GM19351 (cell line): ENCODE measurements at regions not wholly inside any gene's neighbourhood (a gene's known extent, or its start where the extent isn't known, plus 50 kb on each side); places are given as distances from the start of the nearest gene placed in this dataset.
"Not testable (repeated sequence)": the region's sequence is repeated elsewhere in the genome, so short reads cannot be mapped to it uniquely, and the experiment has no call there.

Source experiments
- ATAC-seq: cut with Tn5 transposase; IDR thresholded peaks from one replicate; pipeline ENCODE4 v1.9.1; 2021; ENCODE audit warnings: mild to moderate bottlenecking, moderate library complexity; ENCODE audit not compliant: unreplicated experiment

DNA sequence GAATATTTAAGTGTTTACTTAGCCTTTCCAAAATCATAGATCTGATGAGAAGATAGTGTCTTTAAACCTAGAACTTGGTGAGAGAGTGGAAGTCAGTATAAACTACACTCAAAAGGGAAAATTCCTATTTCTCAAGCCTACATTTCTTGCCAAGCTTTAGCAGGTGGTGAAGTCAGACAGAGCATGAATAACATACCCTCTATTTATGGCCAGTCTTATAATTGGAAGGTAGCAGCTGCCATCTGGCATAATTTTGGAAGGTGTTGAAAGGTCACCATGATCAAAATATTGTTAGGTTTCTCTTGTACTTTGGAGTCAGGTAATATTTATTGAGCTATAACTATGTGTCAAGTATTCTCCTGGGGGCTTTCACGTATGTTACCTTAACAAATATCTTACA, 729.3 kb upstream of the KIF2B start:
- no peak for ATAC-seq

DNA sequence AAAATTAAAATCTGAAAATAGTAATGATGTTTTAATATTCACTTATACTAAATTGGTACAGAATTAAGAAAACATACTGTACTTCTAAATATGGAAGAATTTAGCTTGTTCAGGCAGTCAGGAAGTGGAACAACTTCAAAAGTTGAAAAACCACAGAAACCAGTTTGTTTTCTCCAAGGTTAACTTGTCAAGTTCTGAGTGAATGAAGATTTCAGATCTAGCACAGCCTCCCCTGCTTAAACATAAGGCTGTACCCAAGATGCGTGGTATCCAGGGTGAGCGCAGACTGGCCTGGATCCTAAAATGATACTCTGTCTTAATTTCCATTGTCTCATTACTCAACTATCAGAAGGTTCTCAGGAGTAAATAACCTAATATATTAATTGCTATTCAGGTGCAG, 730.7 kb upstream of the KIF2B start:
- no peak for ATAC-seq

DNA sequence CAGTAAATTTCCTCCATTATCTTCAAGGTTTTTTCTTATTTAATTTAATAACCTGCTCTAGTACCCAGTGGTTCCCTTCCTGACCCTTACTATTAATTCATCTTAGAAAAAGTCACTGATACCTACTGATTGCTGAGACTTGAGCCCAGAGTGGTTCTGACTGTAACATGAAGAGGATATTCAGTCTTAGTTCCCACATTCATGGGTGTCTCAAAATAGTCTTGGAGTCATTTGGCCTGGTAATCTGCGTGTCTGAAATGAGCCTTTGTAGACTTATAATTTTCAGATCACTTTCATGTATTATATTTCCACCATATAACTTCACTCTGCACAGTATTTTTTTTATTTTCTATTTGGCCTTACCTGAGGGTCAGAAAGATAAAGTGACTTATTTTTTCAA, 732.0 kb upstream of the KIF2B start:
- ATAC-seq = no peak

DNA sequence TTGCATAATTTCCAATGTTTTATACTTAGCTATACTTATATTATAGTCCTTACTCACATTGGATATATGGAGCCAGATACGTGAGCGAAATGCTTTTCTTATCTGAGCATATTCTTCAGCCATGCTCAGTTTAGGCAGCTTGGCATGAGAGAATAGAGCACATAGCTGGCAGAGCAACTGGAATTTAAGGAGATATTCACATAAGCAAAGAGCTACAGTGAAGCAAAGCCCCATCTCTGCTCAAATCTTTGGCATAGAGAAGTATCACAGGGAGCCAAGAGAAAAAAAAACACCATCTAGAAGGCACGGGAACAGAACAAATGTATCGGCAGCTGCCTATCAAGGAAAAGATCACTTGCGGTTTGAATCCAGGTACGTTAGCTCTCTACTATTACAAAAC, 734.2 kb upstream of the KIF2B start:
- no peak for ATAC-seq

DNA sequence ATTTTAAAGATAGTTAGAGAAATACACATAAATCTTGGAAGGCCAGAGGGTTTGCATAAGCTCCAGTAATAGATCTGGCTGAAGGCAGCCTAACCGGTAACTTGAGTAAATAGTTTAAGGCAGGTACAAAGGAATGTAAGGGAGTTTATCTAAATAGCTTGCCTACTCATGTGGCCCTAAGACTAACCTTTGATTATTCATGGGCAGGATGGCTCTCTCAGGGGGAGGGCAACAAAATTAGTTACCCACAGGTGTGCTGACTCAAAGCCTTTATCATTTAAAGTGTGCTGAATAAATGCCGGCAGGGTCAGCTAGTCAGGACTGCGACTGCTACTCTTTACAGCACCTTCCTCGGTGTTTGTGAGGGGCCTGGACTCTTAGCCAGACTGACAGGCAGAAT, 761.3 kb upstream of the KIF2B start:
- ATAC-seq = no peak

DNA sequence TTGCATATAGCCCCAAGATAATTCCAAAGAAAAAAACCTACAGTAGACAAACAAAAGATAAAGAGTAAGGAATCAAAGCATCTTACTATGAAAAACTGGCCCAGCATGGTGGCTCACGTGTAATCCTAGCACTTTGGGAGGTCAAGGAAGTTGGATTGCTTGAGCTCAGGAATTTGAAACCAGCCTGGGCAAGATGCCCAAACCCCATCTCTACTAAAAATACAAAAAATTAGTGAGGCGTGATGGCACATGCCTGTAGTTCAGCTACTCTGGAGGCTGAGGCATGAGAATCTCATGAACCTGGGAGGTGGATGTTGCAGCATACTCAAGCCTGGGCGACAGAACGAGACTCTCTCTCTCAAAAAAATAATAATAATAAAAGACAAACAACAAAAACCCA, 764.7 kb upstream of the KIF2B start:
- ATAC-seq = no peak

DNA sequence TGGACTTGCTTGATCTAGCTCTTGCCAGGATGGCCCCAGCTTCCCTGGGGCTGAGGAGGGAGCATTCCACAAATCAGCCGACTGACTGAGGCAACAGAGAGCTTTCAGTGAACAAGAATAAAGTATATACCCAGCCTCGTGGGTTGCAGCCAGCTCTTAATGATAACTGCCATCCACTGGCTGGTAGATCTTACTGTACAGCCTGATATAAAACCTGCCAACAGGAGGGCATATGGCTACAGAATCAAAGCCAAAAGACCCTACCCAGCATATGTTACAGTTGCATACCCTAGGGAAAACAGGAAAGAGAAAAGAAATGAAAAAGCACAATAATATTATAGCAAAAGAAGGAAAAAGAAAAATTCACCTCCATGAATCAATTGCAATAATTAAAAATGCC, 775.9 kb upstream of the KIF2B start:
- no peak for ATAC-seq

DNA sequence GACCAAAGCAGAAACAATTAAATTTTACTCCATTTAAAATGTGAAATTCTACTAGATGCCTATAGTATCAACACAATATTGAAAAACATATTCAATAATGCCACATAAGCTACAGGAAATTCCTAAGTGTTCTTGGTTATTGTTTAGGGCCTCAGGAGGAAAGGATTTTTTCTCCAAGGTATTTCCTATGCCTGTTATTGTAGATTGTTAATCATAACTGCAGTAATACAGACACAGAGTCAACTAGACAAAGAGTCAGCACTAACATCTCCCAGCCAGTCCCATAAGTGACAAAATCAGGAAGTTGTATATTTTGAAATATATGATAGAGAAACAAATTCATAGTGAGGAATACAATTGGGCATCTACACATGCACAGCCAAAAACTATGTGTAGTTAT, 782.7 kb upstream of the KIF2B start:
- ATAC-seq = no peak

DNA sequence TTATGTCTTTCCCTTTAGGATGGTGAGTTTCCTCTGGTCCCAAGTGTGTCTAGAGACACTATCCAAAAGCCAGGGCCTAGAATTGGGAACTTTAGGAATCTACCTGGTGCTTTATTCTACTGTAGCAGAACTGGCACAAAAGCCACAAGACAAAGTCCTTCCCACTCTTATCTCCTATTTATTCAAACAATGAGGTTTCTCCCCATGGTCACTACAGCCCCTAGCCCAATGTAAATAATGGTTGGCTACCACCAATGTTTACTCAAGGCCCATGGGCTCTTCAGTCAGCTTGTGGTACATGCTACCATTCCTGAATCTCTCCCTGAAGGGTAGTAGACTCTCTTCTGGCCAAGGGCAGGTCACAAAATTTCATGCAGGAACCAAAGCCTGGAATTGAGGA, 789.4 kb upstream of the KIF2B start:
- no peak for ATAC-seq

DNA sequence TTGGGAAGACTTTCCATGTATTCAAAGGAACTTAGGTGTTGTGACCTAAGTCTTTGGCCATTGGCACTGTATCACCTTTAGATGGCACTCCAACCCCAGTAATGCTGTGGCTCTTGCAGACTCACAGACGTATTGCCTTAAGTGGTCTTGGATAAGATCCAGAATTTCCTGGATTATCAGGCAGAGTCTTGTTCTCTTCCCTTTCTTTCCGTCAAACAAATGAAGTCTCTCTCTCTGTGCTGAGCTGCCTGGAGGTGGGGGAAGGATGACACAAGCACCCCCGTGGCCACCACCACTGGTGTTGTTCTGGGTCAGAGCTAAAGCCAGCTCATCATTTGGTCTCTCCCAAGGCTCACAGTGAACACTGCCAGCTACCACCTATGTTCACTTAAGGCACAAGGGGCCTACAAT, 789.9 kb upstream of the KIF2B start:
- ATAC-seq = no peak

DNA sequence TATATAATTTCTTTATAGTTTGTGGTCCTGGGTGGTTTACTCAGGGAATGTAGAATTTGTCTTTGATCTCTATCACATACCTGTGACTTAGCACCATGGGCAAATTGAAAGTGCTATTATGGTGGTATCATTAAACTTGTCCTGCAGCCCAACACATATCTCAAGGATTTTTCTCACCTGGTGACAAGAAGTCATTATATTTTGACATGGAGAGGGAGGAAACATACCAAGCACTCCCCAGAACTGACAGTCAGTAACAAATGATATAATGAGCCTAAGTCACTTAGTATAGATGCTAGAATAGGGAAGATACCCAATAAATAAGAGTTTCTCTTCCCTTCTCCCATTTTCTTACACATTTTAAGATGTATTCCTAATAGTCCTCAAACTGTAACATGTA, 805.5 kb upstream of the KIF2B start:
- no peak for ATAC-seq

DNA sequence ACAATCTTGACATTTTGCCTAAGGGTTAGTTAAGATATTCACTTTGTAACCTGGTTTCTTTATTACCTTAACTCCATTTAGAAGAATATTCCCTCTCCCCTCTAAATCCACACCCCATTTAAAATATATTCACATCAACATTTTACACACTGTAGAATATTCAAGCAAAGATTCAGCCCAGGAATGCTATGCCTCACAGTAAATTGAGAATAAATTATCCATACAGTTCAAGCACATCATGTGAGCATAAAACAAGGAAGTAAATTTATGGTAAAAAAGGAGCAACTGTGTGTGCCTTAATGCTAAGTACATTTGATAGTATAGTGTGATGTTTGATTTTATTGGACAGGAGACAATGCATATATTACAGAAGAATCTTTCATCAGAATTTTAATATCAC, 806.6 kb upstream of the KIF2B start:
- no peak for ATAC-seq

DNA sequence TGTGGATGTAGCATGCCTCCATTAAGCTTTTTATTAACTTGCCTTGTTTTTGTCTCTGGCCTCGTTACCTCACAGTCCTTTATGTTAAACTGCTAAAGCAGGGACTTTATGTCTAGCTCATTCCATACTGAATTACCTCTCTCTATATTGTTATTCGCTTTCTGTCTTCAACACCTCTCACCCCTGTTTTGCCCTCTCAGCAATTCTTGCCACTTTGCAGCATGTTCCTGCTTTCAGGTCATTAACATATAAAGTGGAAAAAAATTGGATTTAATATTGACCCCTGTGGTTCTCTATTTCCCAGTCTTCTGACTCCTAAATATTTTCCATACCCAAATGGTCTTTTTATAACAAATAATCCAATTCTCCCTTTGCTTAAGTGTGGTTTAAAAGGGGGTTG, 810.4 kb upstream of the KIF2B start:
- no peak for ATAC-seq

DNA sequence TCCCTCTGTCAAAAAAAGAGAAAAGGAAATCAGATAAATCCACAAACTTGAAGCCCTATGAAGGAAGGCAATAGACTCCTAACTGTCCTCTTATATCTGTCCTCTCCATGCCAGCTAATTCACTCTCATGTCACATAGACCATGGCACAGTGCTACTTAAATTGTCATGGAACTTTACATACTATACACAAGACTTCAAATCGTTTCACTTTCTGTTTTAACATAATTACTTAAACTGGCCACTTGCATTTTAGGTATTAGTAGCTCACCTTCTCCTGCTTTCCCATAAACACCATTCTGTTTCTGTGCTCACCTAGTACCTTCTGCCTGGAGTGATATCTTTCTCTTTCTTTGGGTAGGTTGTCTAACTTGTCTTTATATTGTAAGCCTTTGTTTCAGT, 816.7 kb upstream of the KIF2B start:
- ATAC-seq = no peak

DNA sequence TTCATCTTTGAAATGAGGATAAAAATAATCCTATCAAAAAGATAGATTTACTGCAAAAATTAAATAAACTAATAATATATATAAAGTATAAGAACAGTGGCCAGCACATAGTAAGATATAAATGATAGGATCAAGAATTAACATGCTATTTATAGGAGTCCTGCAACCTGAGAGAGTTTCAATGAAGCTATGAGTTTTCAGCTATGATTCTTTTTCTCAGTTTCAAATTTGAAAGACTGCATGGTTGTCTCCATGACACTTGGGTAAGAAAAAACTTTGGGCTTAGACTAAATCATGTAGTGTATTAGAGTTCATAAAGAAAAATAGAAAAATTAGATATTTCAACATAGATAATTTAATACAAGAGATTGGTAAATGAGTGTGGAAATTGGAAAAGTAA, 817.8 kb upstream of the KIF2B start:
- no peak for ATAC-seq

DNA sequence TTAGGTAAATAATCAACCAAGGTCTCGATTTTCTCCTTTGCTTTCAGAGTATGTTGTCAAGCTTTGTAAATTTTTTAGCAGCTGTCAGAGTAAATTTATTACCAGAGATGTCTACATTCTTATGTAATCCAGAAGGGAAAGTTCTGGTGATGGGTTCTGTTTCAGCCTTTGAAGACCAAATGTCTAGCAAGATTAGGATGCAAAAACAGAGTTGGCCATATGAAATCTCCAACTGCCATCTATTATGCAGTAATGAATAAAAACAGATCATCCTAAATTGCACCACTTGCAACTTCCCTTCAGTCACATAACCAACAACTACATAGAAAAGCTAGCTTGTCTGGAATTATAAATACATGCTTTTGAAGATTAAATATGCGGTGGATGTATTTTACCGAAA, 826.8 kb upstream of the KIF2B start:
- no peak for ATAC-seq

DNA sequence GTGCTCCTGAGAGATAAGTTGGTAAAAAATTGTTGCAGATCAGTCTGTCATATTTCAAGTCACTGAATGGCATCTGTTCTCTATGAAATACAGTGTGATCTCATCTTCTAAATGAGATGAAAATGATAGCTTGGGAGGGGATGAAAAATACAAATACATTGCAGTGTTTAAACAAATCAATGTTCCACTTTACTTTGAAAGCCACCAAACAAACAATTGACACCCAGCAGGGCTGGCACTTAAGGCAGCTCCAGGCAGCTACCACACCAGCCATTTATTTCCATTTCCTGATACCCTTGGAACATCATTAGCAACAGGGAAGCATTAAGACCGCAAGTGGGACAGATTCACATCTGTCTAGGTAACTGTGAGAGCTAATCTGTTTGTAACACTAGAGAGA, 827.6 kb upstream of the KIF2B start:
- no peak for ATAC-seq

DNA sequence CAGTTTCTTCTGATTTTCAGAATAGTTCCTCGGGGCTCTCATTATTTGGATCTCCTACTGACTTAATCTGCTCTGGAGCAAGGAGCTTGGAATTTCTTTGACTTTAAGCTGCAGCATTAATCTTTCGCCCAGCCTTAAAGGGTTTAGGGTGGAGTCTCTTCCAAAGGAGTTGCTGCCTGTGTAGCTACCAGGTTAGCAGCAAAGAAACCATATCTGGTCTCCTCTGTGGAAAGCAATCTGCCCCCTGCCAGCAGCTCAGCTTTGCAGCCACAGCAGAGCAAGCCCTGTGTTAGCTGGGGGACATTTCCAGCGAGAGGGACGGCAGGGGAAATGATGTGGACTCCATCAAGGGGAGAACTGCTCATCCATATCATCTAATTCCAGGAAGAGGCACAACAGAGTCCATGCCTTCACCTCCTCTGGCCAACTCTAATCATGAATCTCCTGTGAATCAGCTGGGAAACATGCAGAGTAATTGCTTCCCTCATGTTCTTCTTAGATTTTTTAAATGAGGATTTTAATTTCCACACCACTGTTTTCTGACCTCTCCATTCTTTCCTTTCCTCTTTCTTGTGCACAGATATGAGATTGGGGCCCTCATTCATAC, 827.6 kb upstream of the CA10 start:
- no peak for ATAC-seq

DNA sequence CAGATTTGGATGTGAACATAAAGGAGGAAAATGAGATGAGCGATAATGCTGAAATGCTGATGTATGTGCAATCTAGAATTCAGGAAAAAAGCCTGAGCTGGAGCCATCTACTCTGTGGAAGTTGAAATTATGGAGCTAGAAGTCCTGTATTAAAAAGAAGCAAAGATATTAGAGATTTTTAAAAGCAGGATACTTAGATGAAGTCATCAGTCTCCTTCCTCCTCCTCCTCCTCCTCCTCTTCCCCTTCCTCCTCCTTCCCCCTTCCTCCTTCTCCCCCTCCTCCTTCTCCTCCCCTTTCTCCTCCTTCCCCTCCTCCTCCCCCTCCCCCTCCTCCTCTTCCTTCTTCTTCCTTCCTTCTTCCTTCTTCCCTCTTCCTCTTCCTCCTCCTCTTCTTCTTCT, 823.8 kb upstream of the CA10 start:
- ATAC-seq = no peak

DNA sequence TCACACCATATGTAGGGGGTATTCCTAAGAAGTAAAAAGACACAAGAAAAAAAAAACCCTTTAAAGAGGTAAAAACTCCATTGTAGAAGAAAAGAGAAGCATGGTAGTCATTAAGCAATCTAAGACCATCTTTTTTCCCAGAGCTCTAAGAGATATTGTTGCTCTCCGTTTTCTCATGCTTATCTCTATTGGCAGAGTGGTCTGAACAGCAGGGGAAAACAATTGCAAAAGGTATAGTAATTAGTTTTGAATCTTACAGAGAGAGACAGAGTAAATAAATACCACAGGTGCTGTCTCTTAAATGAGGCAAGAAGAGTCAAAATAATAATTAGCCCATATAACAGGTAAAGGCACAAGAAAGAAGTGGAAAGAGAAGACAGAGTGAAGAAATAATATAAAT, 821.4 kb upstream of the CA10 start:
- no peak for ATAC-seq

DNA sequence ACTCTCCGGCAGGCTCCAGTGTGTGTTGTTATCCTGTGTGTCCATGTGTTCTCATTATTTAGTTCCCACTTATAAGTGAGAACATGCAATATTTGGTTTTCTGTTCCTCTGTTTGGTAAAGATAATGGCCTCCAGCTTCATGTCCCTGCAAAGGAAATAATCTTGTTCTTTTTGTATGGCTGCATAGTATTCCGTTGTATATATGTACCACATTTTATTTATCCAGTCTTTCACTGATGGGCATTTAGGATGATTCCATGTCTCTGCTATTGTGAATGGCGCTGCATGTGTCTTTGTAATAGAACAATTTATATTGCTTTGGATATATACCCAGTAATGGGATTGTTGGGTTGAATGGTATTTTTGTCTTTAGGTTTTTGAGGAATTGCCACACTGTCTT, 807.3 kb upstream of the CA10 start:
- no peak for ATAC-seq

DNA sequence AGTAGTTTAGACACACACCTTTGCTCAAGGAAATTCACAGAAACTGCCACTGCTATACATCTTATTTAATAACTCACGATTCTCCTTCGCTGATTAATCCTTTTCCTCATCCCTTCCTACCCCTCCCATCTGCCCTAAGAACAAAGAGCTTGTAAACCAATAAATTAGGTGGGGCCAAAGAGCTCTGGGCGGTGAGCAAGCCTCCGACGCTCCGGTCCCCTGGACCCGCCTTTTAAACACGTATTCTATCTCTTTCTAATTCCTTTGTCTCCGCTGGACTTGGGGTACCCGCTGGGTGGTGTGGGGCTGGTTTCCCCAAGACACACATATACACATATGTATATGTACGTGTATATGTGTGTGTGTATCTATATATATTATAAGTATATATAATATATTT, 803.2 kb upstream of the CA10 start:
- ATAC-seq = not testable (repeated sequence)

DNA sequence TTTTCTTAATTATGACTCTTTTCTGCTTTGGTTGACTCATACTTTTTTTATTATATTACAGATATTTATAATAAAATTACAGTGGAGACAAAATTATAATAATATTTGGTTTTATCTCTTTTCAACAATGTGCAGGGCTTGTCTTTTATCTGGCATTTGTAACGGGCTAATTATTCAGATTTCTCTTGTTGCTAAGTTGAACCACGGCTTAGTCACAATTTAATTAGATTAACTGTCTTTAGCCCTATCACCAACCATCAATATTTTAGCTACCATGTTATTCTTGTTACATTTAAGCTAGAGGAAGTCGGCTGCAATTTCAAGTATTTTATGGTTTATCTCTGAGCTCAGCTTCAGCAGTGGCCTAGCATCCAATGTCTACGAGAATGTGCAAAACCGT, 798.9 kb upstream of the CA10 start:
- ATAC-seq = no peak

DNA sequence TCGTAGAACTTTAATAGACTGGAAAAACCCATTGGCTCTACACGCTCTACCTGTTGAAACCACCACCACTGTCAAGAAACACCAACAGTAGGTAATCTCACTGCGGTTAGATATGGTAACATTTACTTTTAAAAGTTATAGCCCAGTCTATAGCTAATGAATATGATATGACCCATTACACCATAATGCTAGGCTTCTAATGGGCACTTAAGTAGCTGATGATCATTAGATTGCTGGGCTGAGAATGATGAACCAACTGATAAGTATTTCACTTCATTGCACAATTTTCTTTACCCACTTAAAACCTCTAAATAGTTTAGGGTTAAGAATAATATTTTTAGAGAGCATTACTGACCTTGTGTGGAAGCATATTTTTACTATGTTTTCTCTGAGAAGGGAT, 788.9 kb upstream of the CA10 start:
- ATAC-seq = no peak
